ENCODE measurements at regions not wholly inside any gene's neighbourhood (a gene's known extent, or its start where the extent isn't known, plus 50 kb on each side); places are given as distances from the start of the nearest gene placed in this dataset.
"Not testable (repeated sequence)": the region's sequence is repeated elsewhere in the genome, so short reads cannot be mapped to it uniquely, and the experiment has no call there.

DNA sequence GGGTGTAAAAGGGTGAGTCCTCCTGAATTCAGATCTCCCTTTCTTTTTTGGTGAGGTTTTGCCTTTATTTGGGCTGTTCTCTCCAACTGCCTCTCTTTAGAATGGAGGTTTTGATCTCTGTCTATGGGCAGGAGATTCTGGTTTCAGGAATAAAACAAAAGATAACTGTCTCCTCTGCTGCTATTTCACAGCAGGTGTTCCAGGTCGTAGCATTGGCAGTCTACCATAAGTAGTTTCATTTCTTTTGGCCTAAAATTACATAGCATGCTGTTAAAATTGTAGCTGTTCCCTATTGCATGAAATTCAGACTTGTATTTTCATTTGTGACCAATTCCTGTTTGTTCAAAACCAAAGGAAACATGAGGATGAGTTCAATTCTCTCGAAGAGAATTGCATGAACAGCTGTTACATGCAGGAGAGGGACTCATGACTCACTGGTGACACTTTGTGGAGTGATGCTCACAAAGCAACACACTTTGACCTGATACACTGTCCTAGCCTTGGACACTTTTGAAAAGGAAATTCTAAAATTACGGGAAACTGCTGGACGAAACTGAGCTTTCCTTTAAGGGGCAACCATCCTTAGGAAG is 76.8 kb upstream of the SIRPG start:
- TF ChIP-seq, protein P1, sequence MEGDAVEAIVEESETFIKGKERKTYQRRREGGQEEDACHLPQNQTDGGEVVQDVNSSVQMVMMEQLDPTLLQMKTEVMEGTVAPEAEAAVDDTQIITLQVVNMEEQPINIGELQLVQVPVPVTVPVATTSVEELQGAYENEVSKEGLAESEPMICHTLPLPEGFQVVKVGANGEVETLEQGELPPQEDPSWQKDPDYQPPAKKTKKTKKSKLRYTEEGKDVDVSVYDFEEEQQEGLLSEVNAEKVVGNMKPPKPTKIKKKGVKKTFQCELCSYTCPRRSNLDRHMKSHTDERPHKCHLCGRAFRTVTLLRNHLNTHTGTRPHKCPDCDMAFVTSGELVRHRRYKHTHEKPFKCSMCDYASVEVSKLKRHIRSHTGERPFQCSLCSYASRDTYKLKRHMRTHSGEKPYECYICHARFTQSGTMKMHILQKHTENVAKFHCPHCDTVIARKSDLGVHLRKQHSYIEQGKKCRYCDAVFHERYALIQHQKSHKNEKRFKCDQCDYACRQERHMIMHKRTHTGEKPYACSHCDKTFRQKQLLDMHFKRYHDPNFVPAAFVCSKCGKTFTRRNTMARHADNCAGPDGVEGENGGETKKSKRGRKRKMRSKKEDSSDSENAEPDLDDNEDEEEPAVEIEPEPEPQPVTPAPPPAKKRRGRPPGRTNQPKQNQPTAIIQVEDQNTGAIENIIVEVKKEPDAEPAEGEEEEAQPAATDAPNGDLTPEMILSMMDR (IDR thresholded peaks at IDR 0.05; ENCODE audit: insufficient read depth in 1 of 2, low read depth in 1 of 2, low read length in 1 of 2, severe bottlenecking in 1 of 2, unreplicated experiment in 1 of 2): peak in 1 of 2 experiments; percentile 13
- Mint-ChIP-seq H3K27ac (ENCODE audit: unreplicated experiment) (no peak overlapping the region), H3K27me3 (ENCODE audit: insufficient read depth, unreplicated experiment) (peaks cover 17% of the 10 kb centered on the region), H3K4me3 (ENCODE audit: unreplicated experiment) (no peak overlapping the region), H3K9me3 (ENCODE audit: unreplicated experiment) (no peaks in the 10 kb centered on the region), H3K36me3 (ENCODE audit: insufficient read depth, unreplicated experiment) (no peaks in the 10 kb centered on the region), H3K4me1 (ENCODE audit: low read depth, unreplicated experiment) (no peaks in the 10 kb centered on the region)
- ChIA-PET POLR2A (no interaction called here), CTCF (interaction anchor here (0.5 to 1.6 kb wide), 4 partner anchors 42 to 947 kb away, joined by 3 to 4 read pairs (median 3); no protein-coding TSS in a partner anchor)
- H3K27me3 ChIP-seq (replicated peaks; ENCODE audit: control insufficient read depth, insufficient read depth, low read length): no peaks in the 10 kb centered on the region; the same call in 1 of the 2 replicates
- H3K36me3 ChIP-seq (ENCODE audit: control insufficient read depth, insufficient read depth, low read length): no peaks in the 10 kb centered on the region
- H3K4me1 ChIP-seq: no peaks in the 10 kb centered on the region
- peaks cover 2% of the 10 kb centered on the region; the same call in 1 of the 2 replicates for H3K9me3 ChIP-seq
- BruUV-seq (replicated peaks): no TSS peak
- intact Hi-C loops (cut with micrococcal nuclease; ENCODE audit: unreplicated experiment): loop anchor here (10.0 kb wide), 1 partner anchor 200 kb away; no protein-coding TSS in a partner anchor
- H3K4me3 ChIP-seq (ENCODE audit: low read depth, low read length): no peak overlapping the region
- DNase-seq: no peak

DNA sequence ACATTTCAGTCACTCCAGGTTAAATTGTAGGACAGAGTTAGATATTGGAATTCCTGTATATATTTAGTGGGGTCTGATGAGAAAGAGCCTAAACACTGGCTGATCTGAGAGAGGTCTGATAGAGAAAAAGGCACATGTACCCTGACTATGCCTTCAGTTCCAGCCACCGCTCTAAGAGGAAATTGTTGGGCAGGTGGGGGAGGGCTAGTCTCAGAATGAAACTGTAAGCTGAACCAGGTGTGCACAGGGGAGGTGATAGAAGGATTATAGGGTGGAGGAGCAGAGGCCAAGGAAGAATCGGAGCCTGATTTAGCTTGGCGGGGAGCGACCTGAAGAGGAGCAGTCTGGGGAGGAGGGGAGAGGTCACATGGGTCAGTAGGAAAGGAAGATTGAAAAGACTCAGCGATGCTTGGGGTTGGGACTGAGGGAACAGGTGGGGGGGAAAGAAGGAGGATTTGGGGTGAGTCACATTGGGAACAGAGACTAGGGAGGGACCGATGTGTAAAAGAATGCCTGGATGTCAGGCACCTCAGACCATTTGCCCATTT is 74.3 kb upstream of the SIRPG start:
- H3K4me1 Mint-ChIP-seq (ENCODE audit: low read depth, unreplicated experiment); DNase-seq; H3K27ac Mint-ChIP-seq (ENCODE audit: unreplicated experiment); BruUV-seq (replicated peaks); H3K36me3 Mint-ChIP-seq (ENCODE audit: insufficient read depth, unreplicated experiment); H3K4me1 ChIP-seq; POLR2A ChIA-PET; H3K9me3 Mint-ChIP-seq (ENCODE audit: unreplicated experiment); H3K4me3 ChIP-seq (ENCODE audit: low read depth, low read length); H3K4me3 Mint-ChIP-seq (ENCODE audit: unreplicated experiment); H3K27me3 ChIP-seq (replicated peaks; ENCODE audit: control insufficient read depth, insufficient read depth, low read length); H3K36me3 ChIP-seq (ENCODE audit: control insufficient read depth, insufficient read depth, low read length); H3K9me3 ChIP-seq: not testable (repeated sequence)
- intact Hi-C loops (cut with micrococcal nuclease; ENCODE audit: unreplicated experiment): loop anchor here (10.0 kb wide), 1 partner anchor 197 kb away; no protein-coding TSS in a partner anchor
- peaks cover 17% of the 10 kb centered on the region for H3K27me3 Mint-ChIP-seq (ENCODE audit: insufficient read depth, unreplicated experiment)
- CTCF ChIA-PET: interaction anchor here (0.6 kb wide), 1 partner anchor 45 kb away, joined by 5 read pairs; no protein-coding TSS in a partner anchor

DNA sequence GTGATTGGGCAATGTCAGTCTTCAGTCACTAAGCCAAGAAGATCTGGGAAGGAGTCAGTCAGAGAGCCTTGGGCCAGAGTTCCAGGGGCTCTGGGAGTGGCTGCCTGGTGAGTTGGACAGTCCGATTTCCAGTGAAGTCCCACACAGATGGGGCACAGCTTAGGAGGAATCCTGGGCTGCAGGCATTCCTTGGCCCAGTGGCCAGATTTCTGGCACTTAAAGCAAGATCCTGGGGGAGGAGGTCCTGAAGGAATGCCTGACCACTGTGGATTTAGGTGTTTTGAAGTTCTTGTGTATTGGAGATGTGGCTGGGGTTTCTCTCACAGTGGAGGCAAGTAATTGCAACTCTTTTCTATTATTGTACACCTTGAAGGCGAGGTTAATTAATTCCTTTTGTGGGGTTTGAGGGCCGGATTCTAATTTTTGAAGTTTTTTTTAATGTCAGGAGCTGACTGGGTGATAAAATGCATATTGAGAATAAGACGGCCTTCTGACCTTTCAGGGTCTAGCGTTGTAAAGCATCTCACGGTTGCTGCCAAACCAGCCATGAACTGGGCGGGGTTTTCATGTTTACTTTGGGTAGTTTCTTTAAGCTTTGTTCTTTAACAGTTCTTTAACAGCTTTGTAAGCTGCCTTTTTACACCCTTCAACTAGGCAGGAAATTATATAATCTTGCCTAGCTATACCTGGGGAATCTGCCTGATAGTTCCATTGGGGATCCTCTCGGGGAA is 73.6 kb upstream of the SIRPG start:
- peaks cover 17% of the 10 kb centered on the region for H3K27me3 Mint-ChIP-seq (ENCODE audit: insufficient read depth, unreplicated experiment)
- H3K4me1 ChIP-seq; H3K4me3 Mint-ChIP-seq (ENCODE audit: unreplicated experiment); H3K36me3 ChIP-seq (ENCODE audit: control insufficient read depth, insufficient read depth, low read length); BruUV-seq (replicated peaks); H3K9me3 Mint-ChIP-seq (ENCODE audit: unreplicated experiment); POLR2A ChIA-PET; H3K9me3 ChIP-seq; H3K4me1 Mint-ChIP-seq (ENCODE audit: low read depth, unreplicated experiment); H3K27me3 ChIP-seq (replicated peaks; ENCODE audit: control insufficient read depth, insufficient read depth, low read length); H3K36me3 Mint-ChIP-seq (ENCODE audit: insufficient read depth, unreplicated experiment); DNase-seq; H3K4me3 ChIP-seq (ENCODE audit: low read depth, low read length); H3K27ac Mint-ChIP-seq (ENCODE audit: unreplicated experiment): not testable (repeated sequence)
- CTCF ChIA-PET: interaction anchor here (0.6 kb wide), 1 partner anchor 46 kb away, joined by 5 read pairs; no protein-coding TSS in a partner anchor
- intact Hi-C loops (cut with micrococcal nuclease; ENCODE audit: unreplicated experiment): loop anchor here (10.0 kb wide), 1 partner anchor 196 kb away; no protein-coding TSS in a partner anchor

DNA sequence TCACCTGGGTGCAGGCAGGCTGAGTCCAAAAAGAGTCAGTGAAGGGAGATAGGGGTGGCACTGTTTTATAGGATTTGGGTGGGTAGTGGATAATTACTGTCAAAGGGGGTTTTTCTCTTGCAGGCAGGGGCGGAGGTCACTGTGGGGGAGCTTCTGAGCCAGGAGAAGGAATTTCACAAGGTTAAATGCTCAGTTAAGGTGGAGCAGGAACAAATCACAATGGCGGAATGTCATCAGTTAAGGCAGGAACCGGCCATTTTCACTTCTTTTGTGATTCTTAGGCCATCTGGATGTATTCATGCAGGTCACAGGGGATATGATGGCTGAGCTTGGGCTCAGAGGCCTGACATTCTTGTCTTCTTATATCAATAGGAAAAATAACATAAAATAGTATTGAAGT is 69.7 kb upstream of the SIRPG start:
- H3K9me3 Mint-ChIP-seq (ENCODE audit: unreplicated experiment); H3K4me1 ChIP-seq; H3K4me1 Mint-ChIP-seq (ENCODE audit: low read depth, unreplicated experiment); H3K27me3 ChIP-seq (replicated peaks; ENCODE audit: control insufficient read depth, insufficient read depth, low read length); intact Hi-C loops (cut with micrococcal nuclease; ENCODE audit: unreplicated experiment); H3K27ac Mint-ChIP-seq (ENCODE audit: unreplicated experiment); DNase-seq; CTCF ChIA-PET; H3K4me3 ChIP-seq (ENCODE audit: low read depth, low read length); H3K9me3 ChIP-seq; BruUV-seq (replicated peaks); H3K36me3 ChIP-seq (ENCODE audit: control insufficient read depth, insufficient read depth, low read length); H3K4me3 Mint-ChIP-seq (ENCODE audit: unreplicated experiment); H3K36me3 Mint-ChIP-seq (ENCODE audit: insufficient read depth, unreplicated experiment); POLR2A ChIA-PET: not testable (repeated sequence)
- H3K27me3 Mint-ChIP-seq (ENCODE audit: insufficient read depth, unreplicated experiment): peaks cover 14% of the 10 kb centered on the region
